ENCODE measurements at regions not wholly inside any gene's neighbourhood (a gene's known extent, or its start where the extent isn't known, plus 50 kb on each side); places are given as distances from the start of the nearest gene placed in this dataset.

GRCh38 chr12:114253976-114254778 is 151.8 kb downstream of the TBX5 start:
- DNase-seq (ENCODE audit: low spot score): no peak

DNA sequence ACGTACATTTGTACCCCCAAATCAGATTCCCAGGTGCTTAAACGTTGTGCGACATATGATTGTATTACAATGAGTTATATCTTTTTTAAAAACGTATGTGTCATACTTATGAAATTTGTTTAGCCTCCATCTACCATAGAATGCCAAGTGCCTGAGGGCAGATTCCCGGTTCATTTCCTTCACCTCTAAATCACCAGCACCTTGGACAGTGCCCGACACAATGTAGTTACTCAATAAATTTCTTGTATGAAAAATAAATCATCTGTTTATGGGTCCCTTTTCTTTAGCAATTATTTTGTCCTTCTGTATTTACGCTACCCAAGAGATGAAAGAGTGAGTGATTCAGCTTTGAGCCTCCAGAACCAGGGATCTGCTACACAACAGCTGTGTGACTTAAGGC is 157.4 kb downstream of the TBX5 start:
- DNase-seq (ENCODE audit: low spot score): no peak

- peak; percentile 31 for DNase-seq (ENCODE audit: low spot score)
Observed at GRCh38 chr12:114245555-114245954, 160.4 kb downstream of the TBX5 start.

- peak; percentile 80 for DNase-seq (ENCODE audit: low spot score)
Observed at GRCh38 chr12:114241973-114242434, 163.9 kb downstream of the TBX5 start.

DNA sequence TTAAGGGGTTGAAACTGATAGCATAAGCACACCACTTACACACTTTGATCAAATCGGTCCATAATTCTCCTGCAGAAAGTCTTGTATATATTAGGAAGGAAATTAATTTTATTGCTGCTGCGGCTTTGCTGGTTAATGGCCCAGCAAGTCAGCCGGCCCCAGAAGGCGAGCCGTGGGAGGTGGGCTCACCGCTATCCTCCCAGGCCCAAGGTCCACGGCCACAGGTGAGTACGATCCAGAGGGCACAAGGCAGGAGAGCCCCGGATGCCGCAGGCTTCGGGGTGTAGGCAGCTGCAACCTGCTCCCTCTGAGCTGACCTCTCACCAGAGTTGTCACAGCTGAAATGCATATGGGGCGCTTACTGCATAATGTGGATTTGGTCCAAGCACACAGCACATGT is 165.7 kb downstream of the TBX5 start:
- DNase-seq (ENCODE audit: low spot score): no peak

- DNase-seq (ENCODE audit: low spot score): peak; percentile 9
Observed at GRCh38 chr12:114238808-114239207, 167.1 kb downstream of the TBX5 start.

DNA sequence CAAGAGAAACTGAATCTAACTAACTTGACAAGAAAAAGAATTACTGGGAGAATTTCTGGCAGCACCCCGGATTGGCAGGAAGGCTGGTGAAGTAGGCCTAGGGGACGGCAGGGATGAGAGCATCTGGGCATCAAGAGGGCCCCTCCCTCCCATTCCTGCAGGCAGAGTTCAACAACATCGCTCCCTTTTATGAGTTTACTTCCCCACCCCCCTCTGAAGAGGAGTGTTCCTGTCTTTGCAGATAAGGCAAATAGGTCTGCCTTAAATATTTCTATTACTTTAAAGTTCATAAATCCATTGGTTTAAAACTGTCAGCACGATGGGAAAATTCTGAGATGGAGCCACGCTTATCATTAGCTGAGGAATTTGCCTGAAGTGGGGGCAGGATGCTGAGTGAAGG is 168.7 kb downstream of the TBX5 start:
- DNase-seq (ENCODE audit: low spot score): no peak

DNA sequence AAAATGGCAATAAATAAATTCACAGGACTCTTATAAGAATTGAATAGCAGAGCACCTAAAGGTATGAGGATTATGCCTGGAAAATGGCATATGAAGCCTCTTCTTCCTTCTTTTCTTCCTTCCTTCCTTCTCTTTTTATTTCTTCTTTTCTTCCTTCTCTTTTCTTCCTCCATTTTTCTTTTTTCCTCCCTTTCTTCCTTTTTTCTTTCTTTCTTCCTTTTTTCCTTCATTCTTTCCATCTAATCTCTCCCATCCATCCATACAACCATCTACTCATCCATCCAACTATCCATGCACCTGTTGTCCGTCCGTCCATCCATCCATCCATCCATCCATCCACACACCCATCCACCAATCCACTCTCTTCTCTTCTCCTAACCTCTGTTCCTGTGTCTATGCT is 173.8 kb downstream of the TBX5 start:
- DNase-seq (ENCODE audit: low spot score): no peak

GRCh38 chr12:114229150-114229549 is 176.8 kb downstream of the TBX5 start:
- DNase-seq (ENCODE audit: low spot score): no peak

DNA sequence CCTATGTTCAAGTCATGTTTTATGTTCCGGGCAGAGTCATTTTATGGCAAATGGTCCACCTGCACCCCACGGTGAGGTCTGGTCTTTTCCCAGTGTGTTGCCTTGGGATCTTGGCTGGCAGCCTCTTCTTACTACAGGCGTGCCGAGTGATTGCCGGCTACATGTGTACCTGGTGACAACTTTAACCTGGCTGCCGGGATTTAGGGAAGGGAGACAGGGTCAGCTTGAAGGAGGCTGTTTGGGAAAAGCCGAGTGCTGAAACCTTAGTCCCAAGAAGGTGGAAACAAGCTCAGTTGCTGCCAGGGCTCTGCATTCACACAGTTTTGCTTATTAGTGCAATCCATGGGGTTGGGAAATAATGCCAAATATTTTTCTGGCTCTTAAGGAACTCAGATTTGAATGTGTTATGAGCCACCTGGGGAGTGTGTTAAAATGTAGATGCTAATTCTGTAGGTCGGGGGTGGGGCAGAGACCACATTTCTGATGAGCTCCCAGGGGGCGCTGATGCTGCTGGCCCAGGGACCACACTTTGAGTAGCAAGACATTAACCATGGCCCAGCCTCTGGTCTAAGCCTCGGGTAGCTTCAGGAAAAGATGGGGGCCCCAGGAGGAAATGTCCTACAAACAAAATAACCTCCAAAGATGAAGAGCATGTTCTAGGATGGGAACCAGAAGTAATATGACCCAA is 179.6 kb downstream of the TBX5 start:
- no peak for DNase-seq (ENCODE audit: low spot score)

DNA sequence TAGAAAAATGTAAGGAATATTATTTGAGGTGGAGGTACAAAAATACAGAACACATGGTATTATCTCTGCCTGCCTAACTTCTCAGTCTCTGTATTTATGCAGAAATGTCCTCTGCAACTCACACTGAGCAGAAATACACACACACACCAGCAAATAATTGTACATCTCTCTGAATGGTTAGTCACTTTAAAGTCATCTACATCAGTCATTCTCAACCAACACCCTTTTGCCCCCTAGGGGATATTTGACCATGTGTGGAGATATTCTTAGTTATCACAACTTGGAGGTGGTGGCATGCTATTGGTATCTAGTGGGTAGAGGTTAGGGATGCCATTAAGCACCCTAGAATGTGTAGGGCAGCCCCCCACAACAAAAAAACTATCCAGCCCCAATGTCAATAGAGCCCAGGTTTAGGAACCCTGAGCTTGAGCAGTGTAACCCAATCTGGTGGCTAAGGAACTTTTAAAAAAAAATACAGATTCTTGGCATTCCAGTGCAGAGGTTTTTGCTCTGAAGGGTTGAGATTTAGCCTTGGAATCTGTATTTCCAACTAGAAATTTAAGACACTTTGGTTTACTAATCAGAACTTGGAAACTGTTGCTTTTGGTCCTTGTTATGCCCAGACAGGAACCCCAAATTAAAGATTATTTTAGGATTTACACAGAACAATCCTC is 183.8 kb downstream of the TBX5 start:
- no peak for DNase-seq (ENCODE audit: low spot score)

DNA sequence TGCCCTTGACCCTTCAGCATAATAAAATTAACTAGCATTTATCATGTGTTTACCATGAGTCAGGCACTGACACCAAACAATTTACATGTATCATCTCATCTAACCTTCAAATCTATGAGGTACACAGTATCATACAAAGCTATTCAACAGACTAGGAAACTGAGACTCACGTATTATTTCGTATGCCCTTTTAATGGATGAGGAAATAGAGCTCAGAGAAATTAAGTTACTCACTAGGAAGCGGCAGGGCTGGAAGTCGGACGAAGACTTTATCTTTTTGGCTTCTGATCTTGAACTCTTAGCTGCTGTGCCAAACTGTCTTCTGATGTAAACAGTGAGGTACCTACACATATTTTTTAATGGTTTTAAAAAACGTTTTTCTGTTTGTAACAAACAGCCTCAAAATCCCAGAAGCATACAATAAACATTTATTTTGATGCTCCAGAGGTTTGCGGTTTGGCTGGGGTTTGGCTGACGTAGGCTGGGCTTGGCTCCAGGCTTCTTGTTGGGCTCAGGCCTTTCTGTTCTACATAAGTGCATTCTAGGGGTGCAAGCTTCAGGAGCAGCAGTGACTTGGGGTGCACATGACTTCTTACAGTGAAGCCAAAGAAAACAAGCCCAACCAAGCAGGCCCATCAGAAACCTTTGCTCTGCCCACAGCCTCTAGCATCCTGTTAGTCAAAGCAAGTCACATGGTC is 184.7 kb downstream of the TBX5 start:
- no peak for DNase-seq (ENCODE audit: low spot score)

DNA sequence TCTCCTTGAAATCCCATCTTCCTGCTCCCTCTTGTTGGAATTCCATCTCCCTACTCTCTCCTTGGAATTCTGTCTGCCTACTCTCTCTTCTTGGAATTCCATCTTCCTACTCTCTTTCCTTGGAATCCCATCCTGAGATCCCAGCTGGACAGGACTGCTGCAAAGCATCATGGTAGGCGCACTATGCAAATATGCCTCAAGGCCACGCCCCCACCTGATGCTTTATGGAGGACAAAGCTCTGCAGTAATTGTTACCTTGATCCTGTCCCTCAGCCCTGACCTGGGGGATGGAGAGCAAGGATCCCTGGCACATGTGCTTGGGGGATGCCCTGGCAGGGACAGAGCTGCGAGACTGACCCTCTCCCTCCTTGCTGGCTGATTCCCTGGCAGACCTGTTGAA is 185.6 kb downstream of the TBX5 start:
- no peak for DNase-seq (ENCODE audit: low spot score)

- DNase-seq (ENCODE audit: low spot score): no peak
Observed at GRCh38 chr12:114218136-114218535, 187.8 kb downstream of the TBX5 start.

GRCh38 chr12:114215746-114216145 is 190.2 kb downstream of the TBX5 start:
- DNase-seq (ENCODE audit: low spot score): no peak

- peak; percentile 10 for DNase-seq (ENCODE audit: low spot score)
Observed at GRCh38 chr12:114213055-114213581, 192.8 kb downstream of the TBX5 start.

- DNase-seq (ENCODE audit: low spot score): no peak
Observed at GRCh38 chr12:114209861-114210260, 196.1 kb downstream of the TBX5 start.

DNA sequence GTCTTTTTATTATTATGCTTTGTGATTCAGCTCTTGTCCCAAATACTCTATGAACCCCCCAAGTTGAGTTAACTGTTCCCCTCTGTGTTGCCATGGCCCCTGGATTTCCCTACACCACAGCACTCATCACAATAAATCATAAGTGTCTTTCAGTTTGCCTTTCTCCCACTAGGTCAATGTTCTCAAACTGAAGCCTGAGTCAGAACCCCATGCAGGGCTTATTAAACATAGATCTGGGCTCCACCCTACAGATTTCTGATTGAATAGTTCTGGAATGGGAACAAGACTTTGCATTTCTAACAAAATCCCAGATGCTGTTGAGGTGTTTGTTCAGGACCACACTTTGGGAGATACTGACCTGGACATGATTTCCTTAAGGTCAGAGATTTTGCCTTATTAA is 199.4 kb downstream of the TBX5 start:
- no peak for DNase-seq (ENCODE audit: low spot score)

GRCh38 chr12:114201794-114202193 is 204.2 kb downstream of the TBX5 start:
- DNase-seq (ENCODE audit: low spot score): no peak

GRCh38 chr12:114194956-114195355 is 211.0 kb downstream of the TBX5 start:
- no peak for DNase-seq (ENCODE audit: low spot score)

DNA sequence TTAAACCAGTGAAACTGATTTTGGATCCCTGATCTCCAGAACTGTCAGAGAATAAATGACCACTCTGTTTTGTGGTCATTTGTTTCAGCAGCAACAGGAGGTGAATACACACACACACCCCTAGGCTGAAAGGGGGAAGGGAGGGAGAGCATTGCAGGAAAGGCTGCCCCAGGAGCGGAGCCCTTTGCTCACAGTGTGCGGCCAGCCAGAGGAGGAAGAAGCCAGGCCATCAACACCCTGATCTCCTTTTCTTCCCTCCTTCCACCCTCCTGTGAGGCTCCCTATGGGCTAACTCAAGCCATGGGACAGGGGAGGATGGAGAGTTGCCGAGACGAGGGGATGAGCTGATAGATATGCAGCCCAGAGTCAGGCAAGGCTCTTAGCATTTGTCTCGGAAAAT is 211.9 kb downstream of the TBX5 start:
- DNase-seq (ENCODE audit: low spot score): no peak

DNA sequence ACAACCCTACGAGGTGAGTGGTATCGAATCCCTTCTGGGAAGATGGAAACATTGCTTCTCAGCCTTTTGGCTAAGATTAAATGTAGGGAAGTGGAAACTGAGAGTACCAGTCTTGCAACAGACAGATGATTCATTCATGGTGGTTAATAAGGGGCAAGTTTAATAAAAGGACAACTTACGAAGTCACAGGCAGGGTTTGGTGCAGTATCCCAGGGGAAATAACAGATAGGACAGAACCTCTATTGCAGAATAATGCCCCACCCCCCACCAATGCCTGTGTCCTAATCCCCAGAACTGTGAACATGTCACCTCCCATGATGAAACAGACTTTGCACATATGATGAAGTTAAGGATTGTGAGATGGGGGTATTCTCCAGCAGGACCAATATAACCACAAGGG is 212.5 kb downstream of the TBX5 start:
- no peak for DNase-seq (ENCODE audit: low spot score)

Data from SW480 (cell line).